ENCODE measurements at regions not wholly inside any gene's neighbourhood (a gene's known extent, or its start where the extent isn't known, plus 50 kb on each side); places are given as distances from the start of the nearest gene placed in this dataset.

DNA sequence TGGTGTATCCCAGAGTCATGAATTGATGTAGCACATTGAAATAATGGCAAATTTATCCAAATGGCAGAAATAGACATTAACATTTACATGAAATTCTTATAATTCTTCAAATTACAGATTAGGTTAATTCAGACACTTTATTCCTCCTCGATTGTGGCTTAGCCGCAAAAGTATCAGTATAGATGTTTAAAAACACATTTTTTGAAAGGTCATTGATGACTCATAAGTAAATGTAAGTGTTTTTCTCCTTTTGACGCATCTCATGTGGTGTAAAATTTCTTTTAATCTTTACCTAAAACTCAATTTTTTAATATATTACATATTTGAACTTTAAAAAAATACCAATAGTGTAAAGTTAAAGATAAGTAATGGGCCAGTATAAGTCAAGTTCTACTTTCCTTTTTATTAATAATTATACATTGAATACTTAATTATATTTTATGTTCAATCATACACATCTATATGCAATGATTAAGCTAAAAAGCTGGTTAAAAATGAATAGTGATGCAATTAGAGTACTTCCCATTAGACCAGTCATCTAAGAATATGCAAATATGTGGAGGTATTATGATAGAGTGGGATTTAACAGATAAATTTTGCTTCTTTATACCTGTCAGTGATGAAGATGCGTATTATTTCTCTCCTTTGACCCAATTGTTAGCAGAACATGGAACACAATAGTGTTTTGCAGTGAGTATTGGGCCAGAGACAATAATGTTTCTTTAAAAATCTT lies 678.1 kb upstream of the DPPA4 start:
- Histone ChIP-seq H3K4me1 (ENCODE audit: control insufficient read depth in 4 of 4, insufficient read depth in 4 of 4, low read length in 3 of 4) (no peaks in the 10 kb centered on the region), H3K4me3 (ENCODE audit: low read depth in 1 of 3, low read length in 3 of 3) (no peak overlapping the region), H3K36me3 (ENCODE audit: control insufficient read depth in 4 of 4, insufficient read depth in 3 of 4, low read depth in 1 of 4, low read length in 3 of 4) (no peaks in the 10 kb centered on the region), H3K27ac (ENCODE audit: low read depth in 1 of 2, low read length in 2 of 2) (no peak overlapping the region), H3K9ac (ENCODE audit: low read depth in 1 of 2, low read length in 2 of 2) (no peak overlapping the region), H3K27me3 (ENCODE audit: control insufficient read depth in 4 of 4, insufficient read depth in 4 of 4, low read length in 3 of 4) (no peaks in the 10 kb centered on the region), H3K9me3 (ENCODE audit: control insufficient read depth in 4 of 4, low read length in 3 of 4) (no peaks in the 10 kb centered on the region)
- DNase-seq (ENCODE audit: low spot score): no peak
- TF ChIP-seq FOXA1 (IDR thresholded peaks at IDR 0.05) (no peak), FOXA2 (IDR thresholded peaks at IDR 0.05) (no peak), SP1 (IDR thresholded peaks at IDR 0.05) (no peak), EGR1 (IDR thresholded peaks at IDR 0.05; ENCODE audit: low read depth in 2 of 2) (no peak), YY1 (IDR thresholded peaks at IDR 0.05) (no peak), HNF4A (conservative IDR thresholded peaks at IDR 0.05) (no peak), RXRA (IDR thresholded peaks at IDR 0.05) (no peak), RAD21 (IDR thresholded peaks at IDR 0.05) (no peak)
- TF ChIP-seq, protein P1, sequence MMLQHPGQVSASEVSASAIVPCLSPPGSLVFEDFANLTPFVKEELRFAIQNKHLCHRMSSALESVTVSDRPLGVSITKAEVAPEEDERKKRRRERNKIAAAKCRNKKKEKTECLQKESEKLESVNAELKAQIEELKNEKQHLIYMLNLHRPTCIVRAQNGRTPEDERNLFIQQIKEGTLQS (IDR thresholded peaks at IDR 0.05): no peak
- TF ChIP-seq, protein P2, sequence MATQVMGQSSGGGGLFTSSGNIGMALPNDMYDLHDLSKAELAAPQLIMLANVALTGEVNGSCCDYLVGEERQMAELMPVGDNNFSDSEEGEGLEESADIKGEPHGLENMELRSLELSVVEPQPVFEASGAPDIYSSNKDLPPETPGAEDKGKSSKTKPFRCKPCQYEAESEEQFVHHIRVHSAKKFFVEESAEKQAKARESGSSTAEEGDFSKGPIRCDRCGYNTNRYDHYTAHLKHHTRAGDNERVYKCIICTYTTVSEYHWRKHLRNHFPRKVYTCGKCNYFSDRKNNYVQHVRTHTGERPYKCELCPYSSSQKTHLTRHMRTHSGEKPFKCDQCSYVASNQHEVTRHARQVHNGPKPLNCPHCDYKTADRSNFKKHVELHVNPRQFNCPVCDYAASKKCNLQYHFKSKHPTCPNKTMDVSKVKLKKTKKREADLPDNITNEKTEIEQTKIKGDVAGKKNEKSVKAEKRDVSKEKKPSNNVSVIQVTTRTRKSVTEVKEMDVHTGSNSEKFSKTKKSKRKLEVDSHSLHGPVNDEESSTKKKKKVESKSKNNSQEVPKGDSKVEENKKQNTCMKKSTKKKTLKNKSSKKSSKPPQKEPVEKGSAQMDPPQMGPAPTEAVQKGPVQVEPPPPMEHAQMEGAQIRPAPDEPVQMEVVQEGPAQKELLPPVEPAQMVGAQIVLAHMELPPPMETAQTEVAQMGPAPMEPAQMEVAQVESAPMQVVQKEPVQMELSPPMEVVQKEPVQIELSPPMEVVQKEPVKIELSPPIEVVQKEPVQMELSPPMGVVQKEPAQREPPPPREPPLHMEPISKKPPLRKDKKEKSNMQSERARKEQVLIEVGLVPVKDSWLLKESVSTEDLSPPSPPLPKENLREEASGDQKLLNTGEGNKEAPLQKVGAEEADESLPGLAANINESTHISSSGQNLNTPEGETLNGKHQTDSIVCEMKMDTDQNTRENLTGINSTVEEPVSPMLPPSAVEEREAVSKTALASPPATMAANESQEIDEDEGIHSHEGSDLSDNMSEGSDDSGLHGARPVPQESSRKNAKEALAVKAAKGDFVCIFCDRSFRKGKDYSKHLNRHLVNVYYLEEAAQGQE (IDR thresholded peaks at IDR 0.05): no peak
- WGBS: 90% methylated on average over 4 of the region's 4 CpGs

DNA sequence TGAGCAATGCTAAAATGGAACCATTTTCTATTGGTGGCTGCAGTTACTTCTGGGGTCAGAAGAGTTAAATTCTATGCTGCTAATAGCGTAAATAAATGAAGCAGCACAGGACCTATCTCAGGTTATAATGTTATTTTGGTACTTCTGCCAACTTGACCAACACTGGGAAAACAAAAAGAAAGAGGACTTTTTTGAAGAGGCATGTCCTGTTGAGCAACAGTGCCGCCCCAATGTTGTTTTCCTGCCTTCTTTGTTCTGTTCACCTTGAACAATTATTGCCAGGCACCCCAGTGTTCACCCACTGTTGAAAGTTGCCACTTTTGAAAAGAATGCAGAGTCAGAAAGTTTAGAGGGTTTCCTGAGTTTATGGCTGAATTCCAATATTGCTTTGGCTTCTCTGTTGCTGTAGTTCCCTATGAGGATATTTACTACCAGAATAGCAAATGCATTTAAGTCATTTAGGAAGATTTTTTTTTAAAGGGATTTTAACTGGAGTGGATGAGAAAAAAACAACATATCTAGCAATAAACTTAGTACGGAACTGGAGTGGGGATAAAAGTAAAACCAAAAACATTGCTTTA lies 679.0 kb upstream of the DPPA4 start:
- Histone ChIP-seq H3K9me3 (ENCODE audit: control insufficient read depth in 4 of 4, low read length in 3 of 4) (no peaks in the 10 kb centered on the region), H3K4me3 (ENCODE audit: low read depth in 1 of 3, low read length in 3 of 3) (no peak overlapping the region), H3K27me3 (ENCODE audit: control insufficient read depth in 4 of 4, insufficient read depth in 4 of 4, low read length in 3 of 4) (no peaks in the 10 kb centered on the region), H3K4me1 (ENCODE audit: control insufficient read depth in 4 of 4, insufficient read depth in 4 of 4, low read length in 3 of 4) (no peaks in the 10 kb centered on the region), H3K36me3 (ENCODE audit: control insufficient read depth in 4 of 4, insufficient read depth in 3 of 4, low read depth in 1 of 4, low read length in 3 of 4) (no peaks in the 10 kb centered on the region), H3K27ac (ENCODE audit: low read depth in 1 of 2, low read length in 2 of 2) (no peak overlapping the region), H3K9ac (ENCODE audit: low read depth in 1 of 2, low read length in 2 of 2) (no peak overlapping the region)
- no peak for DNase-seq (ENCODE audit: low spot score)
- no peak for TF ChIP-seq EGR1 (IDR thresholded peaks at IDR 0.05; ENCODE audit: low read depth in 2 of 2)
- no peak for TF ChIP-seq HNF4G (IDR thresholded peaks at IDR 0.05)
- TF ChIP-seq GABPA (IDR thresholded peaks at IDR 0.05 in 1 of 2, conservative IDR thresholded peaks at IDR 0.05 in 1 of 2): peak in 1 of 2 donors; percentile 15
- no peak for TF ChIP-seq NR2F2 (IDR thresholded peaks at IDR 0.05)
- no peak for TF ChIP-seq SP1 (IDR thresholded peaks at IDR 0.05)
- no peak for TF ChIP-seq FOXA1 (IDR thresholded peaks at IDR 0.05)
- peak in 1 of 2 donors; percentile 19 for TF ChIP-seq RAD21 (IDR thresholded peaks at IDR 0.05)
- TF ChIP-seq JUND (IDR thresholded peaks at IDR 0.05): no peak
- TF ChIP-seq YY1 (IDR thresholded peaks at IDR 0.05): no peak
- TF ChIP-seq, protein P2 (IDR thresholded peaks at IDR 0.05): no peak
- TF ChIP-seq, protein P3, sequence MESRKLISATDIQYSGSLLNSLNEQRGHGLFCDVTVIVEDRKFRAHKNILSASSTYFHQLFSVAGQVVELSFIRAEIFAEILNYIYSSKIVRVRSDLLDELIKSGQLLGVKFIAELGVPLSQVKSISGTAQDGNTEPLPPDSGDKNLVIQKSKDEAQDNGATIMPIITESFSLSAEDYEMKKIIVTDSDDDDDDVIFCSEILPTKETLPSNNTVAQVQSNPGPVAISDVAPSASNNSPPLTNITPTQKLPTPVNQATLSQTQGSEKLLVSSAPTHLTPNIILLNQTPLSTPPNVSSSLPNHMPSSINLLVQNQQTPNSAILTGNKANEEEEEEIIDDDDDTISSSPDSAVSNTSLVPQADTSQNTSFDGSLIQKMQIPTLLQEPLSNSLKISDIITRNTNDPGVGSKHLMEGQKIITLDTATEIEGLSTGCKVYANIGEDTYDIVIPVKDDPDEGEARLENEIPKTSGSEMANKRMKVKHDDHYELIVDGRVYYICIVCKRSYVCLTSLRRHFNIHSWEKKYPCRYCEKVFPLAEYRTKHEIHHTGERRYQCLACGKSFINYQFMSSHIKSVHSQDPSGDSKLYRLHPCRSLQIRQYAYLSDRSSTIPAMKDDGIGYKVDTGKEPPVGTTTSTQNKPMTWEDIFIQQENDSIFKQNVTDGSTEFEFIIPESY (IDR thresholded peaks at IDR 0.05): no peak
- TF ChIP-seq, protein P4, sequence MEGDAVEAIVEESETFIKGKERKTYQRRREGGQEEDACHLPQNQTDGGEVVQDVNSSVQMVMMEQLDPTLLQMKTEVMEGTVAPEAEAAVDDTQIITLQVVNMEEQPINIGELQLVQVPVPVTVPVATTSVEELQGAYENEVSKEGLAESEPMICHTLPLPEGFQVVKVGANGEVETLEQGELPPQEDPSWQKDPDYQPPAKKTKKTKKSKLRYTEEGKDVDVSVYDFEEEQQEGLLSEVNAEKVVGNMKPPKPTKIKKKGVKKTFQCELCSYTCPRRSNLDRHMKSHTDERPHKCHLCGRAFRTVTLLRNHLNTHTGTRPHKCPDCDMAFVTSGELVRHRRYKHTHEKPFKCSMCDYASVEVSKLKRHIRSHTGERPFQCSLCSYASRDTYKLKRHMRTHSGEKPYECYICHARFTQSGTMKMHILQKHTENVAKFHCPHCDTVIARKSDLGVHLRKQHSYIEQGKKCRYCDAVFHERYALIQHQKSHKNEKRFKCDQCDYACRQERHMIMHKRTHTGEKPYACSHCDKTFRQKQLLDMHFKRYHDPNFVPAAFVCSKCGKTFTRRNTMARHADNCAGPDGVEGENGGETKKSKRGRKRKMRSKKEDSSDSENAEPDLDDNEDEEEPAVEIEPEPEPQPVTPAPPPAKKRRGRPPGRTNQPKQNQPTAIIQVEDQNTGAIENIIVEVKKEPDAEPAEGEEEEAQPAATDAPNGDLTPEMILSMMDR (IDR thresholded peaks at IDR 0.05; ENCODE audit: low read depth, low read length, missing input control): no peak
- TF ChIP-seq RXRA (IDR thresholded peaks at IDR 0.05): no peak
- TF ChIP-seq, protein P5, sequence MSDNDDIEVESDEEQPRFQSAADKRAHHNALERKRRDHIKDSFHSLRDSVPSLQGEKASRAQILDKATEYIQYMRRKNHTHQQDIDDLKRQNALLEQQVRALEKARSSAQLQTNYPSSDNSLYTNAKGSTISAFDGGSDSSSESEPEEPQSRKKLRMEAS (IDR thresholded peaks at IDR 0.05): no peak
- peak in 1 of 2 donors; percentile 18 for TF ChIP-seq HNF4A (conservative IDR thresholded peaks at IDR 0.05)
- TF ChIP-seq, protein P1 (IDR thresholded peaks at IDR 0.05): no peak
- TF ChIP-seq FOXA2 (IDR thresholded peaks at IDR 0.05): peak; percentile 18
- no peak for TF ChIP-seq TAF1 (conservative IDR thresholded peaks at IDR 0.05)
- WGBS: 41% methylated on average over 3 of the region's 3 CpGs
